ENCODE measurements at regions not wholly inside any gene's neighbourhood (a gene's known extent, or its start where the extent isn't known, plus 50 kb on each side); places are given as distances from the start of the nearest gene placed in this dataset.
"Not testable (repeated sequence)": the region's sequence is repeated elsewhere in the genome, so short reads cannot be mapped to it uniquely, and the experiment has no call there.

DNA sequence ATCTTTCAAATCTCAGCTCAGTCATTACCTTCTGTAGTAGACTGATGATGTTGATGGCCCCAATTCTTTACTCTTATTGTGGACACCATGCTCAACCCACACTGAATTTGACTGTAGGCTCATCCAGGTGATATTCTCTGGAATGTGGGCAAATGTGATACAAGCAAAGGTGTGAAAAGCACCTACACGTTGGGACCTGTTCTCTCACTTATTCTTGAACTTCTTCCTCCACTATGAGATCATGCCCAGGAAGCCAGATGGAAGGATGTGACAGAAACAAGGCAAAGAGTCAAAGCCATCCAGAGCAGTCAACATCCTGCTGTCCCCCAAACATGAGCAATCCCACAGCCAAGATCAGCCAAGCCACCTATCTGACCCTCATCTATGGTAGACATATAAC lies 471.2 kb upstream of the UBE2E2 start:
- DNase-seq (ENCODE audit: low read depth): peak; percentile 87
- no peak overlapping the region for H3K4me3 ChIP-seq (ENCODE audit: low read length)
- TF ChIP-seq, protein P1, sequence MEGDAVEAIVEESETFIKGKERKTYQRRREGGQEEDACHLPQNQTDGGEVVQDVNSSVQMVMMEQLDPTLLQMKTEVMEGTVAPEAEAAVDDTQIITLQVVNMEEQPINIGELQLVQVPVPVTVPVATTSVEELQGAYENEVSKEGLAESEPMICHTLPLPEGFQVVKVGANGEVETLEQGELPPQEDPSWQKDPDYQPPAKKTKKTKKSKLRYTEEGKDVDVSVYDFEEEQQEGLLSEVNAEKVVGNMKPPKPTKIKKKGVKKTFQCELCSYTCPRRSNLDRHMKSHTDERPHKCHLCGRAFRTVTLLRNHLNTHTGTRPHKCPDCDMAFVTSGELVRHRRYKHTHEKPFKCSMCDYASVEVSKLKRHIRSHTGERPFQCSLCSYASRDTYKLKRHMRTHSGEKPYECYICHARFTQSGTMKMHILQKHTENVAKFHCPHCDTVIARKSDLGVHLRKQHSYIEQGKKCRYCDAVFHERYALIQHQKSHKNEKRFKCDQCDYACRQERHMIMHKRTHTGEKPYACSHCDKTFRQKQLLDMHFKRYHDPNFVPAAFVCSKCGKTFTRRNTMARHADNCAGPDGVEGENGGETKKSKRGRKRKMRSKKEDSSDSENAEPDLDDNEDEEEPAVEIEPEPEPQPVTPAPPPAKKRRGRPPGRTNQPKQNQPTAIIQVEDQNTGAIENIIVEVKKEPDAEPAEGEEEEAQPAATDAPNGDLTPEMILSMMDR (IDR thresholded peaks at IDR 0.05; ENCODE audit: insufficient read depth, low read depth, low read length, missing control alignments): no peak

DNA sequence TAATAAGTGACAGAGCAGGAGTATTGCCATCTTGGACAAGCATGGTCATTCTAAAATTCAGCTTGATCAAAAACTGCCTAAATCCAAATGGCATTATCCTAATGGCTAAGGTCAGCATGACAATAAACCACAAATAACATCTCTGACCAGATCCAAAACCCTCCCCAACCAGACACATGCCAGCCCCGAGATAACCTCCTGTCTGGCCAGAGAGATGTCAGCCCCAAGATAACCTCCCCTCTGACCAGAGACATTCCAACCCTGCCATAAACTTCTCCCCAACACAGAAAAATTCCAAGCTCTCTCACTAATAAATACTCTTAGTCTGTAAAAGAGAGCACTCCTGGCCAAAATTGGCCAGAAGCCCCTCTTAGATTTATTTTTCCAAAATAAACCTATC lies 470.5 kb upstream of the UBE2E2 start:
- no peak overlapping the region for H3K4me3 ChIP-seq (ENCODE audit: low read length)
- DNase-seq (ENCODE audit: low read depth): no peak
- TF ChIP-seq, protein P1 (IDR thresholded peaks at IDR 0.05; ENCODE audit: insufficient read depth, low read depth, low read length, missing control alignments): no peak

DNA sequence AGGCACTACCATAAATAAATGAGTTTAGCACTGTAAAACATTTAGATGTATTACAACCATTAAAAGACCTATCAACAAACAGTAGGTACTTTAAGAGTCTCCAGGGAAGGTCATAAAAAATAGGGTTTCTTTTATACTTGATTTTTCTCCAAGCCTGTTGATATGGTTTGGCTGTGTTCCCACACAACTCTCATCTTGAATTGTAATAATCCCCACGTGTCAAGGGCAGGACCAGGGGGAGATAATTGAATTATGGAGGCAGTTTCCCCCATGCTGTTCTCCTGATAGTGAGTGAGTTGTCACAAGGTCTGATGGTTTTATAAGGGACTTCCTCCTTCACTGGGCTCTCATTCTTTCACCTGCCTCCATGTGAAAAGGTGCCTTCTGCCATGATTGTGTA lies 468.9 kb upstream of the UBE2E2 start:
- TF ChIP-seq, protein P1 (IDR thresholded peaks at IDR 0.05; ENCODE audit: insufficient read depth, low read depth, low read length, missing control alignments): no peak
- peak; percentile 15 for DNase-seq (ENCODE audit: low read depth)
- no peak overlapping the region for H3K4me3 ChIP-seq (ENCODE audit: low read length)

- TF ChIP-seq, protein P1 (IDR thresholded peaks at IDR 0.05; ENCODE audit: insufficient read depth, low read depth, low read length, missing control alignments): no peak
- peak; percentile 67 for DNase-seq (ENCODE audit: low read depth)
- H3K4me3 ChIP-seq (ENCODE audit: low read length): no peak overlapping the region
Measured at GRCh38 chr3:22734756-22735155, 468.4 kb upstream of the UBE2E2 start.

- no peak overlapping the region for H3K4me3 ChIP-seq (ENCODE audit: low read length)
- TF ChIP-seq, protein P1 (IDR thresholded peaks at IDR 0.05; ENCODE audit: insufficient read depth, low read depth, low read length, missing control alignments): no peak
- DNase-seq (ENCODE audit: low read depth): no peak
Measured at GRCh38 chr3:22735373-22735772, 467.8 kb upstream of the UBE2E2 start.

- H3K4me3 ChIP-seq (ENCODE audit: low read length); DNase-seq (ENCODE audit: low read depth): not testable (repeated sequence)
Measured at GRCh38 chr3:22743386-22743785, 459.7 kb upstream of the UBE2E2 start.

DNA sequence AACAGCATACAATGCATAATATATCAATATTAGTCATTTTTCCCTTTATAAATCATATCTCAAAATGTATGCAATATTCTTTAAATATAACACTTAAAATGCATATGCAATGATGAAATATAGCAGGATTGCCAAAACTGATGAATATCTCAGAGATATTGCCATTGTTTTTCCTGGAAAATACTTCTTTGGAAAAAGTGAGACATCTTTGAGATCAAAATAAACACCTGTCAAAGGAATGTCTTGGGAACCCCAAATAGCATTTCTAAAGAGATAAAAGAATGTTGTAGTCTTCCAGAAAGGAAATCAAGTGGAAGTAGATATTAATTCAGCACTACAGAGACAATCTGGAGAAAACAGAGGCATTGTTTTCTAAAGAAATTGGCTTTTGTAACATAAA lies 457.8 kb upstream of the UBE2E2 start:
- H3K4me3 ChIP-seq (ENCODE audit: low read length): no peak overlapping the region
- TF ChIP-seq, protein P1 (IDR thresholded peaks at IDR 0.05; ENCODE audit: insufficient read depth, low read depth, low read length, missing control alignments): no peak
- no peak for DNase-seq (ENCODE audit: low read depth)

DNA sequence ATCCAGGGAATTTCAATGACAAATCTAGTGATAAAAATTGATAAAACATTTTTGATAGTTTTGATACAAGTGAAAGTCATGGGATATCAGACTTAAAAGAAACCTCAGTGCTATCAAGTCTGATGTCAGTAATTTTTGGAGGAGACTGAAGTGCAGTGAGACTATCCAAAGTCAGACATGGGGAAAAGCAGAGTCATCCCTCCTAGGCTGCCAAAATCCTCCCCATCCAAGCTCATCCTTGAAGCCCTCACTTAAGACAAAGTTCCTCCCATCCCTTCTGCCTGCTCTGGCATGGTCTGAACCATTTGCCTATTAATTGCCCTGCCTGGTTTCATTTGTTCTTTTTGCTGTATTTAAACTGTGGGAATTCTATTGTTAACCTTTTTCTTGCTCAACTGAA lies 456.9 kb upstream of the UBE2E2 start:
- no peak for DNase-seq (ENCODE audit: low read depth)
- H3K4me3 ChIP-seq (ENCODE audit: low read length): no peak overlapping the region
- TF ChIP-seq, protein P1 (IDR thresholded peaks at IDR 0.05; ENCODE audit: insufficient read depth, low read depth, low read length, missing control alignments): no peak

Measured in epithelial cell of esophagus (primary cell).